Stimulated activated CD4-positive, alpha-beta T cell treated with anti-CD3 and anti-CD28 coated beads, Interleukin-12 subunit alpha, Interleukin-12 subunit beta, amount 100 ng/mL, for 24 hours (primary cell): ENCODE measurements at regions not wholly inside any gene's neighbourhood (a gene's known extent, or its start where the extent isn't known, plus 50 kb on each side); places are given as distances from the start of the nearest gene placed in this dataset.

ENCODE experiments used
- DNase-seq, 2 experiments: peaks; one replicate each; pipeline ENCODE4 v3.0.0-alpha.2; 2020; ENCODE audit warnings: low read depth in 2 of 2

DNA sequence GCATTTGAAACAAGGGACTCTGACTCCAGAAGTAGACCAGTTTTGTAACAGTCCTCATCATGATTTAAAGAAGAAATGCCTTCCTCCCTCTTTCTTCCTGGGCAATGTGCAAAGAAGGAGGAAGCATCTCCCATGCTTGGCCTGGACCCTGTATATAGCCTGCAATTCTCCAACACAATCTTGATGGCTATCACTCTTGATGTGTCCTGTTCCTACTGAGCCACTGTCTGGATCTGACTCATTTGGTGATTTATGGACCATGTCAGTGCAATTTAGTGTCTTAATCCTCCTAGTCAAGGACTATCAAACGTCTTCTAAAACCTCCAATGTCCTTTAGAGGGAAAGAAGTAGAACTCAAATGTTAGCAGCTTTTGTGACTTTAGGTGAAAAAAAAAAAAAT lies 697.3 kb downstream of the TLR4 start:
- no peak for DNase-seq

DNA sequence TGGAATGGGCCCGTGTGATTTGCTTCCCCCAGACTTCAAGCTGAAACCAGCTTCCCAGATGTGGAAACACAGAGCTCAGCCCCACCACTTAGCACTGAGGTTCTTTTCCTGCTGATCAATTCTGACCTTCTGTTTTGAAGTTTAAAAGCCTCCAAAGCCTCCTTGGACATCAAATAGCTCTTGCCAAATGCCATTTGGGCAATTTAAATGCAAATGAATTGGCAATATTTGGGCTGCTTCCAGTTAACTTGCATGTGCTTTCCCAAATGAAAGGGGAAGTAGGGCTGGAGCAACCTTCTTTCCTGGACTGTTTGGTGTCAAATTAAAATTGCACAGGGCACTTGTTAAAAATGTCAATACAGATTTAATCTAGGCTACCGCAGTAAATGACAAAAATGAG lies 710.5 kb downstream of the TLR4 start:
- DNase-seq, result no peak

DNA sequence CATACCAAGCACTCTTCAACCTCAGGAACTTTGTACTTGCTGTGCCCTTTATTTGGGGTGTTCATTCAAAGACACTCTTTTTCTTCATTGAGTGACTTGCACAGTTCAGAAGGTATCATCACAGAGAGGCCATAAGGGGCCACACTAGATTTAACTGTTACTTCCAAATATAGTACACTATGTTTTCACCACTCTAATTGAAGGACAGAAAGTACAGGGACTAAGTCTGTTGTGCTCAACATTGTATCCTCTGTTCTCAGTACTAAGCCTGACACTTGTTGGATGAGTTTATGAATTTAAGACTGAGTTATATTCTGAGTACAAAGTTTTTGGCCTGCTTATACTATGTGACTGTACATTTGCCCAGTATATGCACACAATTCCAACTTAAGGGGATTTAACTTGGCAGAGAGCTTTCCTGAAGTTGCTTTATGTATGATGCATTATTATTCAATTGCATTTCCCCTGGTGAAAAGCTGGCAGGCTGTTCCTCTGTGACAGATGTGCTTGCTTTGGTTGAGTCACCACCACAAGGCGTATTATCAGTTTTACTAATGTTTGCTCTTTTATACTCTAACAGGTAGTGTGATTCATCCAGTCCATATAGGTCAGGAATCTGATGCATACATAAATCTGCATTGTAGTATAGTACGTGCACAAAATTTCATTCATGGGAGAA lies 714.8 kb downstream of the TLR4 start:
- no peak for DNase-seq

DNA sequence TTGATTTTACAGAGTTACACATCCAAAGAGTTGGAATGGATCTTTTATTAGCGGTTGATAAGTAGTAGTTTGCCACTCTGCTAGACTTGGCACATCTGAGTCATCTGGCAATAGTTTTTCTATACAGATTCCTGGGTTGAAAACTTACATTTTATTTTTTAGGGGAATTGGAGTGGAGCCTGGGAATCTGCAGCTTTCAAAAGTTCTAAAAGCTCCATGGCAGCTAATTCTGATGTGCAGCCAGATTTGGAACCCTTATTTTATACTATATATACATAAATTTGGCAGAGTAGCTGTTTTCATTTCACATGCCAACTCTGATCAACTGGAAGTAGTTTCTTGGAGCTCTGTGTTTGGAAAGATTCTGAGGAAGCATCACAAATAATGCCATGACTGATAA lies 715.5 kb downstream of the TLR4 start:
- DNase-seq, result no peak

DNA sequence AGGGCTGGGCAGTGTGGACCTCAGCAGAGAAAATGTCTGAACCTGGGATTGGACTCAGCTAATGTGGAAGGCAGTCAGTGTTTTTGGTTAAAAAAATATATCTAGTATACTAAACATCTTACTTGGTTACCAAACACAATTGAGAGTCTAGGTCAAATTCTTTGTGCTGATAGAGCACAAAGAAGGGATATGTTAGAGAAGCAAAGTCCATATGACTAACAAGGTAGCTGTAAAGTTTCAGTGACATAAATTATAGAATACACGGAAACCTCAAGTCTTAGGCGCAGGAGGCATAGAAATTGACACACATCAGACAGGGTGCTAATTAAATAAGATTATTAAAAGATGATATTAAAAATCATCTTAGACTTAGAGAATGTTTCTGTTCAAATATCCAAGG lies 718.3 kb downstream of the TLR4 start:
- DNase-seq, result no peak

DNA sequence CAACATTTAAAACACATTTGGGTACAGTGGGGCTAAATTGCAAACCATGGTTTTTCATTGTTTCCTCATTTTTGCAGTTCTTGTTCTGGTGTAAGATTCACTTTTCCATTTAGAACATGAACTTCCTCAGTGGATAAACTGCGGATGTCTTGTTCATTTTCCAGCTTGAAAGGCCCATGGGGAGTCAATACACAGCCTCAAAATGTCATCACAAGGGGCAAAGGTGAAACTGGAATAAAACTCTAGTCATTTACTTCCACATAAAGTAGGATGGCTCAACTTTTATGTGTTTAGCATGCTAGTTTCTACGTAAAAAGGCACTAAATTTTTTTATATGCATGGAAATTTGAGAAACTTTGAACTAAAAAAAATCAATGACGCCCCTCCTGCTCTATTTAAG lies 718.8 kb downstream of the TLR4 start:
- DNase-seq, result no peak

DNA sequence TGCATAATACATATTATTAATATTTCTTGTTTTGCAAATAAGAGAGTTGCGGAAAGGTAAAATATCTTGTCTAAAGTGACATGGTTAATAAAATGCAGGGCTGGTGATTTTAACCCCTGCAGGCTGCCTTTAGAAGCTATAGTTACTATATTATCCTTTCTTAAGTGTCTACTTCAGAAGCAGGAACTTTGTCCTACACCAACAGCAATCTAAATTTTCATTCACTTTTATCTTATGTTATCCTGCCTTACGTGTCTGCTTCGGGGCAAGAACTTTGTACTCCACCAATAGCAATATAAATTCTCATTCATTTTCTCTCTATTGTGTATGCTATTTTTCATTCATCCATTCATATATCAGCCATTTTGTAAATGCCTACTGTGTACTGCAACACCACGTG lies 719.5 kb downstream of the TLR4 start:
- no peak for DNase-seq

DNA sequence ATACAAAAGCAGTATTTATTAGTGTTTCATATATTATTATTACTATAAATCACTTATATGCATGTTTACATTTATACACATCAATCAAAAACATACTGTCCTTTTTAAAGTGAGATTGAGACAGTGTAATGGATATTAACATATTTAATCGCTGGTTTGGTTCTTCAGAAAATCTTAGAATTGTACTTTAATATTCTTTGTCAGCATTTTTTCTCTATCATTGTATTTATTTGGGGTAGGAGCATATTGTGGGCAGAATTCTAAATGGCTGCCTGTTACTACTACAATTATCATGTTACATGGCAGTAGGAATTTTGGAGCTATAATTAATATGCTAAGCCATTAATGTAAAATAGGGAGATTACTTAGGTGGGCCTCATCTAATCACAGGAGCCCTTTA lies 722.6 kb downstream of the TLR4 start:
- DNase-seq, result no peak

DNA sequence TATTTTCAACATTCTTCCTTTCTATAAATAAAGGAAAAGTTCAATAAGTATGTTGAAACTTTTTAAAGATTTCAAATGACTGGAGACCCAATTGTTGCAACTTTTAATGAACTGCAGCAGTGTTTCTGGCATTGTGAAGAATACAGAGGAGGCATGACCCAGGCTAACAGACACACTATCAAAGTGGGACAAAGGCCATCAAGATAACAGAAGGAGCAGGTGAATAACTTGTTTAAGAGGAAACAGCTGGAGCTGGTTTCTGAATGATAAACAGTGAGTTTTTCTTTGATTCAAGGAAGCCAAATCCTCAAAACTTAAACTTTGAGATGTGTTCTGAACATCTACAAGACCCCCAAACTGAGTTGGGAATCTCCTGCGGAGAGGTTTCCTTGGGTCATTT lies 734.6 kb downstream of the TLR4 start:
- no peak for DNase-seq

DNA sequence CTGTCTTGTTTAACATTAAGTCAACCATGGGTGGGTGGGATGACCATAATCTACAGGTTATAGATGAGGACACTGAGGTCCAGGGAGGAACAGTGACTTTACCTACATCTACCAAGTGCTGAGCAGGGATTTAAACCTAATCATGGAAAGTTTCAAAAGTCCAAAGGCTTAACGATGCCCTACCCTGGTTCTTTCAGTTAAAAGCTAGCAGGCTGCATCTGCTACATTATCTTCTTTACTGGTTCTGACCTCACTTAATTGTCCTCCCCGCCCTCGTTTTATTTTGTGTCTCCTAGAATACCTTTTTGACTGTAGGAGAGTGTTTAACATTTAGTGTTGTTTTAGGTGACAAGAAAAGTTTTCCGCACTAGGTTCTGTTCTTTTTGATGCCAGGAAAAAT lies 735.2 kb downstream of the TLR4 start:
- no peak for DNase-seq

DNA sequence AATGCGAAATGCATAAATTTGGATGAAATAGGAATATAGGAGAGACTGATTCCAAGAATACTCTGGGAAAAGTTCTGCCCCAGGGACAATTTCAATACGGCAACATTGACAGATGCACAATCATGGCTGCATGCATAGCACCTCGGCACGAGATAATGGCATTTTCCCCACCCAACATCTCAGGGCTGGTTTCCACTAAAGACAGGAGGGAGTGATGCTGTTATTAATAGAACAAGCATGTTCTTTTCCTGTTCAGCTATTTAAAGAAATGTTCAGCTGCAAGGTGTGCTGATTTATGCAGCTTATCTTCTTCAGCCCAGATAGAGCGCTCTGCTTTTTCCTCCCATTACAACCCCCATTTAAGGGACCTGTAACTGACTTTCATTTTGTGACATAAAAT lies 740.2 kb downstream of the TLR4 start:
- no peak for DNase-seq

DNA sequence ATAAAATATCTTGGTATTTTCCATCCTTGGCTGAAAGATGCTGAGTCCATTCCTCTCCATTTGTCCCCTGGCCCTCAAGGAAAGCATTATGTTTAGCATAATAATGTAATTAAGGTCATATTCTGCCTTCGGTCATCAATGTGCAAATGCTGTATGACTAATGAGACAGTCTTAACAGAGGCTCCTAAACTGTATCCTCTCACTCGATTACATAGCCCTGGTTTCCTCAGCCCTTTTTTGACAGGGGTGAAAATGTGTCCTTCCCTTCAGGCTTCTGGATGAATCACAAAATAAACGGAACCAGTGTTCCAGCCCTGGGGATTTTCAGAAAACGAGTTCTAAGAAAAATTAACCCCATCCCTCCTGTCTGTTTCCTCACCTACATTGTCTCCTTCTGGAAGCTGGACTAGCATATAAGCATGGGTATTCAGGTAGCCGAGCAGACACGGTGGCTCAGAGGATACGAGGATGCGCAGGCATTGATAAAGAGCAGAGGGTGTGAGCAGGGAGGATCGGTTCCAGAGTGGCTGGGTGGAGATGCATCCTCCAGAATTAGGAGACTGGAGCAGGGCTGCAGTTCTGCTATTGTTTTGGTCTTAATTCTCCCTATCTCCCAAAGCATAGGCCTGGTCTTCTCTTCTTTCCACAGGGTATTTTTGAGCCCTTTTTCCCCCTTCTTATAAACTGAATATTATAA lies 742.9 kb downstream of the TLR4 start:
- no peak for DNase-seq

DNA sequence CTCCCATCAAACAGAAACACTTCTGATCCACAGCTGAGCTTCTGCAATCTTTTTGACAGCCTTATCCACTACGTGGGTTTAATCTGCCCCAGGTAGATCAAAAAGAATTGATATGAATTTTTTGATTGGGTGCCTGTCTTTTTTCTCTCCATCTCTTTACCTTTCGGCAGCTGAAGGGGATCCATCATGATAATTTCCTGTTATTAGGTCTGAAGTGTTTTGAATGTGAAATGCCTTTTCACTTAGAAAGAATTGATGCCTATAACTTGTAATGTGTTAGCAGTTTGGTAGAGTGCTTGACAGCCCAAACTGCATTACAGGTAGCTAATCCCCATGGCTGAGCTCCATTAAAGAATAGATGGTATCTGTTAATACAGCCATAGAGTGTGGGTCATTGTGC lies 745.4 kb downstream of the TLR4 start:
- no peak for DNase-seq

DNA sequence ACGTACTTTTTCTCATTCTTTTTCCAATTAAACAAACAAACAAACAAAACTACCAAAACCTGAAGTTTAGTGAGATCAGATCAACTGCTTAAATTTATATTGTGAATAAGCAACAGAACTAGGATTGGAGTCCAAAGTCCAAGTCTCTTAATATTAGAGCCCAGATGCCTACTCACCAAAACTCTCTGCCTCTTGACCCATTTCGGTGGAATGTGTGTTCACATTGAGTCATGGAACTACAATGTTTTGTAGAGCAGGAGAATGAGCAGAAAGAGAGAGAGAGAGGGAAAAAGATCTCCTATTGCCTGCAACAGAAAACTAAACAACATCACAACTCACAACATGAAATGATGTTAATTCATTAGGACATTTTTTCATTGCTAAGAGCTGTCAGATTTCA lies 751.1 kb downstream of the TLR4 start:
- no peak for DNase-seq

DNA sequence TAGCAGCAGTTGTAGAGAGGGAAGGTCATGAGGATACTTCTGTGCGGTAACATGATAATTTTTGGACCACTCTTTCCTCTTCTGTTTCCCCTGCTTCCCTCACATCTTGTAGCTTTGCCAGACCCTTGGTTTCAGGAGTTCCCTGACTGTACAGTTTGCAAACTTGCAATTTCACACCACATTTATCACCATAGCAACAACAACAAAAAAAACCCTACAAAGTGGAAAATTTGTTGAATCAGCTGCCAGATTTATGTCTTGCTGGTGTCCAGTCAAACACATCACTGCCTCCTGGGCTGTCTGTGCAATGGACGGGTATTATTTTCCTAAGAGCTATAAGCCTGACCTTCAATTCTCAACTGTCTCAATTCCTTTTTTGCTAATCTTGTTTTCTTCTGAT lies 751.6 kb downstream of the TLR4 start:
- no peak for DNase-seq

DNA sequence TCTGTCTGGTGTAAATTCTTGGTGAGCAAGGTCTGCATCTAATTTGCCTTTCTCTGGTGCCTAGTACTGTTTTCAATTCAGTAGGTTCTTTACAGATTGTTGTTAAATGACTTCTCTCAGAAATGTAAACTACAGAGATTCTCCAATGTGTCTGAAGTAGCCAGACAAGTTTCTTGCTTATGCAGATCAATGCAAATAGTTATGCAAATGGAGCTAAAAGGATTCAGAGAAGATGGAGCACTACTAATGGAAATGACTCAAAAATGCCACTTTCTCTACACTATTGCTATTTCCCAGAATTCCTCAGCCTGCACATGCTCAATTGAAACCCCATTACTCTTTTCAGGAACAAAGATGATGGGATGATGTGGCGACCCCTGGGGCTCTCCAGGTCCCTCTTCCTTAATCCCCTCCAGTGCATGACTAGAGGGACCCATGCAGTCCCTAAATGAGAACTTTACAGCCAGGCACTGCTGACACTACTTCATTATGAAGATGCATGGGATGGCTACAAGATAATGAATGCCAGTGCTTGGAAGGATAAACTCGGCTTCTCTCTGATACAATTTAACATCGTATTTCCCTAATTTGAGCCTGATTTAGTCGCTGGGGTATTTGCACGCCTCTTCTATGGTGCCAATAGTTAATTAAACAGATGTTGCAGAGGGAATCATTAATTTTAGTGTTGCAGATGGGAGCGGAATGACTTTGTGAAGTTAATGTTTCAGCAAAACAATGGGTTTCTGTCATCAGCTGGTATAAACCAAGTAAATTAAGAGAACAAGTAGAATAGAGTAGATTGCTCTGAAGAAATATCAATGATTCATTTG lies 753.2 kb downstream of the TLR4 start:
- no peak for DNase-seq

DNA sequence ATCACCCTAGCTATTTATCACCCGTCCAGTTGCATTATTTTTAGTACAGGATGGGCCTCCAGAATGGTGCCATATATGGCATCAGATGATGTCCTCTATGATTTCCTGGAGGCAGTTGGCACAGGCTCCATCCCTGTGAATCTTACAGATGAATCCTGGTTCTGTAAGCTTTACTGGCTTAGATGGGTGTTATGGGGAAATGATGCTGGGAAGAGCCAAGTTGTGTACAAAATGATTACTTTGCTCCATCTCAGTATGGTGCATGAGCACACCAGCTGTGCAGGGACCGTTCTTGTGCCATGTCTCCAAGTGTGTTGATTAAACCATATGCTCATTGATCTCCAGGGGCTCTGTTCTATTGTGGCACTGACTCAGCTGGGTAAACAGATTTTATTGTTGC lies 755.7 kb downstream of the TLR4 start:
- DNase-seq, result no peak

DNA sequence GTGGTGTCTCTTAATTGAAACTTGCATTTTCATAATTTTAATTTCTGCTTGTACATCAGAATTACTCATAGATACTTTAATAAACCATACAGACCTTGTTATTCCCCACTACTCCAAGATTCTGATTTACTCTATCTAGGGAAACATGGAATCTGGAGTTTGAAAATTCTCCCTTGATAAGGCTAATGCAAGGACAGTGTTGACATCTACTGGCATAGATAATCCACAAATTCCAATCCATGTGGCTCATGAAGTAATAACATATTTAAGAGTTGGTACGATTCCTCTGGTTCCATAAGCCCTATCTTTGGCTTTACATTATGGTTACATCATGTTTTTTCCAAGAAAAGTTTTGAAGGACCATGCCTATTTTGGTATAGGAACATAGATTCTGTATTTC lies 759.2 kb downstream of the TLR4 start:
- DNase-seq, result no peak

DNA sequence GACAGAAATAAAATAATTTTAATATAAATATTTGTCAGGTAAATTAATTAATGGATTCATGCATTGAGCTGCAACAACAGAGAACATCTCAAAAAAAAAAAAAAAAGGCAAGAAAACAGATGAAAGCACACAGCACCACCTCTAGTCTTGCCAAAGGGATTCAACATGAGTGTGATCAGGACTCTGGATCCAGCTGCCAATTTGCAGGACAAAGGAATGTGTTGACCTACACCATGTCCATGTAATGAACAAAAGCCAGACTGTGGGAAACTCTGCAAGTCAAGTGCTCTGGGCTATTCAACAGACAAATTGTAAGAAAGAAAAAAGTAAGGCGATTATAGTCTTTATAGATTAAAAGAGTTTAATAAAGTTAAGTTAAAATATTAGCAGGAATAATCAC lies 769.3 kb downstream of the TLR4 start:
- no peak for DNase-seq

DNA sequence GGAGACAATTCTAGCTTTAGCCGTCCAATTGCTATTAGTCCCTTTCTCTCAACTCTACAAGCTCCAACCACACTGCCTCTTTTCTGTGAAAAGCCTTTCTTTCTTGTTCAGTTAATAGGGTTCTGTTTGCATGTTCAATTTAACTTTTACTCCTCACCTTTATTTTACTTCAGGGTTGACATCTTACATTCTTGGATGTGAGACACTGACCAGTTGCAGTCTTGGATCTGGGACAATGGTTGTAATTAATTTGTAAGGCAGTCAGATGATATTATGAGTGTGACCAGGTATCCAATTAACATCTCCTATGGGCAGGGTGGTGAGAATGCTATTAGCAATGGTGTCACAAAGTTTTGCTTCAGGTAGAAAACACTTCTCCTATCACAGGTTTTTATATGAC lies 774.5 kb downstream of the TLR4 start:
- no peak for DNase-seq

DNA sequence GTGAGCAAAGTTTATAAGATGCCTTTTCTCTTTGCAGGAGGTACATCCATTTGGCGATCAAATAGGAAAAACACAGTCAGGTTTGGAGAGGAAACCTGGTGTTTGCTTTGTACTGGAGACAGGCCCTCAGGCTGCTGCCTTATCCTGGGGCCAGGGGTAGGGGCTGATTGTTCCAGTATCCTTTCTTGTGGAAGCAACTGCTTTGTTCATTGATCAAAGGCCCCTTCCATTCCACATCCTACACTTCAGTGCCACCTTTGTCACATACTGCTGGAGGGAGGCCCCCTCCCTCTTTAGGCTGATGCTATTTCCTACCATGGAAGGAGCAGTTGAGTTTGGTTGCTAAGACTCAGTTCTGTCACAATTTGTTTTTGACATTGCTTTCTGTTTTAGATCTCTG lies 778.1 kb downstream of the TLR4 start:
- no peak for DNase-seq

DNA sequence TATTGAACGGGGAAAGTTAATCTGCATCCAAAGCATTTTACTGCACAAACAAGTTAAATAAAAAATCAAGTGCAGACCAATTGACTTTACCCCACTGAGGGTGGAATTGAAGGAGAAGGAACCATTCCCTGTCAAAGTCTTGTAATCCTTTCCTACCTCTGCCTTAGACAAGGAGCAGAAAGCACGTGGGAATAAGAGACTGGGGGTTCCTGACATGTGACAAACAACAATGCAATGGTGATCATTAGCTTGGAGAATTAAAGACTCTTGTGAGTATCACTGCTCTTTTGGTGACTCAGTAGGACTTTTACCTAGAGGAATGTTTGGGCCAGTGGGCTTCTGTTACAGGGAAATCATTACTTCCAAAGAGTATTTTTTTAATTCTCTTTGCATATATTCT lies 779.5 kb downstream of the TLR4 start:
- no peak for DNase-seq

DNA sequence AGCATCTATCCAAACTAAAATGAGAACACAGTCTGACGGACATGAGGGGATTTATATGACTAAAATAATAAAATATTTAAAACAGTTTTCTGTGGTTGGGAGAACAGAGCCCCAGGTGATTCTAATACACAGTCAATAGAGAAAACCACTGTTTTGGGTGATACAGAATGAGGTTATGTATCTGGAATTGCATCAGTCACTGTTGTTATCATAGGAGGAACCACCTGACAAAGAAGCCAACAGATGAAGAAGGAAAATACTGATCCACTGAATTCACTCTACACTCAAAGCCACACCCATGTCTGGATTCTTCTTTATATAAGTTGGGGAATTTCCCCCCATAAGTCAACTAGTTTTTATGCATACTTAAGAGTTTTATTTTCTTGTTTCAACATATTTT lies 799.0 kb downstream of the TLR4 start:
- no peak for DNase-seq
